ENCODE measurements at regions not wholly inside any gene's neighbourhood (a gene's known extent, or its start where the extent isn't known, plus 50 kb on each side); places are given as distances from the start of the nearest gene placed in this dataset.

DNA sequence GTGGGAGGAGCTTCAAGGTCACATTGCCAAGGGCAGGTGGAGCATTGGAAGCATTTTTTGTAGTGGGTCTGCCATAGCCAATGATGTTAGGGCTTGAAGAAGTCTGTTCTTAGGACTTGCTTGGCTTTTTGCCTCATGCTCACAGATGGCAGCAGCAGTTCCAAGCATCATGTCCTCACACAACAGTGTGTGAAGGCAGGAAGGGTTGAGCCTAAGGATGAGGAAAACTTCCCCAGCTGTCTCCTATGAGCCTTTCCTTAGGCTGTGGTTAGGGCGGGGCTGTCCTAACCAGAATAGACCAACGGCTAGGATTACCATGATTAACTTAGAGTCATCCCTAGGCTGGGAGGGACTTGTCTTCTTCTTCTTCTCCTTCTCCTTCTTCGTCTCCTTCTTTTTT, 76.2 kb upstream of the KCNA1 start:
- no peak for TF ChIP-seq CTCF (IDR thresholded peaks at IDR 0.05; ENCODE audit: low read depth, low read length)
- no peak for TF ChIP-seq EZH2phosphoT487 (IDR thresholded peaks at IDR 0.05; ENCODE audit: low read depth)

Measured in OCI-LY3 (cell line).